SK-N-SH treated with all-trans-retinoic acid at 6 μM for 48 hours (cell line): ENCODE measurements at regions not wholly inside any gene's neighbourhood (a gene's known extent, or its start where the extent isn't known, plus 50 kb on each side); places are given as distances from the start of the nearest gene placed in this dataset.

Experiments used
- ARNTL ChIP-seq: fragments of 450-650 bp; formaldehyde crosslinking; IDR thresholded peaks from 2 replicates; pipeline ENCODE4 v1.5.0; 2020; ENCODE audit warnings: low read depth, mild to moderate bottlenecking, moderate library complexity, borderline replicate concordance
- BACH2 ChIP-seq: fragments of 250-450 bp; sonication (Bioruptor Pico); IDR thresholded peaks from 2 replicates; pipeline ENCODE4 v1.9.0; 2021; ENCODE audit warnings: mild to moderate bottlenecking, borderline replicate concordance
- CREB5 ChIP-seq: fragments of 250-450 bp; sonication (Bioruptor Pico); IDR thresholded peaks from 2 replicates; pipeline ENCODE4 v1.5.1; 2020; ENCODE audit warnings: low read depth, mild to moderate bottlenecking, moderate library complexity
- ESRRG ChIP-seq: fragments of 250-450 bp; sonication (Bioruptor Pico); IDR thresholded peaks from 2 replicates; pipeline ENCODE4 v1.6.1; 2021; ENCODE audit warnings: mild to moderate bottlenecking
- OSR1 ChIP-seq: fragments of 250-450 bp; sonication (Bioruptor Pico); IDR thresholded peaks from 2 replicates; pipeline ENCODE4 v1.8.0; 2022; ENCODE audit warnings: moderate library complexity, mild to moderate bottlenecking, inconsistent platforms
- PATZ1 ChIP-seq: fragments of 250-450 bp; sonication (Bioruptor Pico); IDR thresholded peaks from 2 replicates; pipeline ENCODE4 v1.8.0; 2020; ENCODE audit warnings: mild to moderate bottlenecking, moderate library complexity, borderline replicate concordance
- POU6F1 ChIP-seq: fragments of 250-450 bp; sonication (Bioruptor Pico); IDR thresholded peaks from 2 replicates; pipeline ENCODE4 v1.8.0; 2021; ENCODE audit warnings: low read depth, mild to moderate bottlenecking, moderate library complexity, borderline replicate concordance
- PPARA ChIP-seq: fragments of 250-450 bp; sonication (Bioruptor Pico); IDR thresholded peaks from 2 replicates; pipeline ENCODE4 v1.5.0; 2020; ENCODE audit warnings: mild to moderate bottlenecking, borderline replicate concordance
- TOX ChIP-seq: fragments of 250-450 bp; sonication (Bioruptor Pico); IDR thresholded peaks from 2 replicates; pipeline ENCODE4 v1.8.0; 2021; ENCODE audit warnings: mild to moderate bottlenecking, moderate library complexity, borderline replicate concordance
- TSHZ2 ChIP-seq: fragments of 250-450 bp; sonication (Bioruptor Pico); IDR thresholded peaks from 2 replicates; pipeline ENCODE4 v1.5.0; 2020; ENCODE audit warnings: mild to moderate bottlenecking, moderate library complexity
- ZNF70 ChIP-seq: fragments of 450-650 bp; formaldehyde crosslinking; IDR thresholded peaks from 2 replicates; pipeline ENCODE4 v1.5.0; 2020; ENCODE audit warnings: mild to moderate bottlenecking, moderate library complexity

GRCh38 chr3:66586853-66587252 lies 86.0 kb upstream of the LRIG1 start:
- no peak for TF ChIP-seq PATZ1
- TF ChIP-seq ARNTL: no peak
- TF ChIP-seq TOX (CRISPR knock-in tag): no peak
- no peak for TF ChIP-seq BACH2 (CRISPR knock-in tag)
- TF ChIP-seq POU6F1 (CRISPR knock-in tag): no peak
- TF ChIP-seq TSHZ2: no peak
- TF ChIP-seq ZNF70: no peak
- no peak for TF ChIP-seq ESRRG (CRISPR knock-in tag)
- no peak for TF ChIP-seq OSR1 (CRISPR knock-in tag)
- TF ChIP-seq PPARA (CRISPR knock-in tag): no peak
- no peak for TF ChIP-seq CREB5 (CRISPR knock-in tag)
